Peyer's patch (tissue), 4 donors: ENCODE measurements at regions not wholly inside any gene's neighbourhood (a gene's known extent, or its start where the extent isn't known, plus 50 kb on each side); places are given as distances from the start of the nearest gene placed in this dataset.

Experiments
- CTCF ChIP-seq, 6 experiments: fragments of 450-650 bp in 4 of 6; fragments of 200-600 bp in 2 of 6; sonication (generic) in 1 of 6; IDR thresholded peaks; one replicate each; pipeline ENCODE4 v1.5.1; 2017 to 2019; ENCODE audit warnings: antibody characterized with exemption in 6 of 6, mild to moderate bottlenecking in 3 of 6, moderate library complexity in 1 of 6
- POLR2A ChIP-seq, 2 donors: fragments of 450-650 bp; IDR thresholded peaks; one replicate each; pipeline ENCODE4 v1.5.1; 2017; ENCODE audit warnings: antibody characterized with exemption in 2 of 2, mild to moderate bottlenecking in 2 of 2, moderate library complexity in 2 of 2

GRCh38 chr6:81863123-81863522 lies 110.6 kb upstream of the TENT5A start:
- TF ChIP-seq CTCF (IDR thresholded peaks at IDR 0.05) (no peak), POLR2A (IDR thresholded peaks at IDR 0.05) (no peak)
